ENCODE measurements at regions not wholly inside any gene's neighbourhood (a gene's known extent, or its start where the extent isn't known, plus 50 kb on each side); places are given as distances from the start of the nearest gene placed in this dataset.

DNA sequence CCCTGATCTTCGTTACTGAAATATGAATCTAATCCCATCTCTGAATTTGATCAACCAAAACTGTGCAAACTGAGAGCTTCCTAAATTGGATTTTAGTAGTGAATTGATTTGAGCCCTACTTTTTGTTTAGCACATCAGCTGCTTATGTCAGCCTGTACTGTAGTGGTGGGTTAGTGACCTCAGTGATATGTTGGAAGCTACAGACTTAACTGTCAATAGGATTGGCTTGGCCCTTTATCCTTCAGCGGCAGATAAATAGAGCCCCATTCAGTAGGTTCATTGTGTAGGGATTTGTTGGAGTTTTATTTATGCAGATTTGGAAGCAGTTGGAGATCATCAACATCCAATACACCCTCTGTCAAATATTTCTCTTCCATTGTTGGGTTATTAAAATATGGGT lies 409.7 kb downstream of the SOX2 start:
- ChIA-PET POLR2A (no interaction called here), CTCF (no interaction called here)
- Mint-ChIP-seq H3K27me3 (no peaks in the 10 kb centered on the region), H3K27ac (no peak overlapping the region), H3K9me3 (ENCODE audit: insufficient read depth) (no peaks in the 10 kb centered on the region), H3K4me3 (no peak overlapping the region), H3K4me1 (no peaks in the 10 kb centered on the region)
- no peaks in the 10 kb centered on the region for H4K20me1 ChIP-seq (ENCODE audit: control insufficient read depth, insufficient read depth, low read length, poor library complexity, severe bottlenecking)
- ATAC-seq (ENCODE audit: low read depth) (no peak), DNase-seq (no peak)
- H3K9me3 ChIP-seq (ENCODE audit: control extremely low read depth in 1 of 3, control insufficient read depth in 2 of 3, insufficient read depth in 1 of 3, low read length in 2 of 3): no peaks in the 10 kb centered on the region
- WGBS (ENCODE audit: insufficient coverage): no CpG with 5 or more reads among the region's 2 CpGs
- H3K4me1 ChIP-seq (ENCODE audit: control insufficient read depth in 2 of 2, insufficient read depth in 2 of 2, low read length in 2 of 2): no peaks in the 10 kb centered on the region
- H3K79me2 ChIP-seq (ENCODE audit: control insufficient read depth, insufficient read depth, low read length): no peaks in the 10 kb centered on the region
- no peak overlapping the region for H3K4me2 ChIP-seq (replicated peaks; ENCODE audit: low read depth, low read length, poor library complexity, severe bottlenecking)
- no peak overlapping the region for H2AFZ ChIP-seq (ENCODE audit: insufficient read depth, low read depth, low read length, poor library complexity, severe bottlenecking)
- TF ChIP-seq EZH2 (IDR thresholded peaks at IDR 0.05; ENCODE audit: borderline replicate concordance, insufficient read depth, low read depth, low read length, poor library complexity, severe bottlenecking): no peak
- TF ChIP-seq, protein P1, sequence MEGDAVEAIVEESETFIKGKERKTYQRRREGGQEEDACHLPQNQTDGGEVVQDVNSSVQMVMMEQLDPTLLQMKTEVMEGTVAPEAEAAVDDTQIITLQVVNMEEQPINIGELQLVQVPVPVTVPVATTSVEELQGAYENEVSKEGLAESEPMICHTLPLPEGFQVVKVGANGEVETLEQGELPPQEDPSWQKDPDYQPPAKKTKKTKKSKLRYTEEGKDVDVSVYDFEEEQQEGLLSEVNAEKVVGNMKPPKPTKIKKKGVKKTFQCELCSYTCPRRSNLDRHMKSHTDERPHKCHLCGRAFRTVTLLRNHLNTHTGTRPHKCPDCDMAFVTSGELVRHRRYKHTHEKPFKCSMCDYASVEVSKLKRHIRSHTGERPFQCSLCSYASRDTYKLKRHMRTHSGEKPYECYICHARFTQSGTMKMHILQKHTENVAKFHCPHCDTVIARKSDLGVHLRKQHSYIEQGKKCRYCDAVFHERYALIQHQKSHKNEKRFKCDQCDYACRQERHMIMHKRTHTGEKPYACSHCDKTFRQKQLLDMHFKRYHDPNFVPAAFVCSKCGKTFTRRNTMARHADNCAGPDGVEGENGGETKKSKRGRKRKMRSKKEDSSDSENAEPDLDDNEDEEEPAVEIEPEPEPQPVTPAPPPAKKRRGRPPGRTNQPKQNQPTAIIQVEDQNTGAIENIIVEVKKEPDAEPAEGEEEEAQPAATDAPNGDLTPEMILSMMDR (IDR thresholded peaks at IDR 0.05): no peak
- no peak overlapping the region for H3K27ac ChIP-seq (ENCODE audit: low read length in 2 of 2)
- intact Hi-C loops (cut with micrococcal nuclease): no loop called here
- H3K27me3 ChIP-seq (replicated peaks in 1 of 4; ENCODE audit: control extremely low read depth in 1 of 4, control insufficient read depth in 3 of 4, insufficient read depth in 4 of 4, low read length in 3 of 4): no peaks in the 10 kb centered on the region
- no peak overlapping the region for H3K9ac ChIP-seq (ENCODE audit: low read length)
- no peak overlapping the region for H3K4me3 ChIP-seq (ENCODE audit: control extremely low read depth in 1 of 5, extremely low read depth in 1 of 5, insufficient read depth in 1 of 5, low read depth in 2 of 5, low read length in 4 of 5)
- H3K36me3 ChIP-seq (replicated peaks in 1 of 2; ENCODE audit: control extremely low read depth in 1 of 2, control insufficient read depth in 1 of 2, extremely low read depth in 1 of 2, insufficient read depth in 2 of 2, low read length in 1 of 2): no peaks in the 10 kb centered on the region

DNA sequence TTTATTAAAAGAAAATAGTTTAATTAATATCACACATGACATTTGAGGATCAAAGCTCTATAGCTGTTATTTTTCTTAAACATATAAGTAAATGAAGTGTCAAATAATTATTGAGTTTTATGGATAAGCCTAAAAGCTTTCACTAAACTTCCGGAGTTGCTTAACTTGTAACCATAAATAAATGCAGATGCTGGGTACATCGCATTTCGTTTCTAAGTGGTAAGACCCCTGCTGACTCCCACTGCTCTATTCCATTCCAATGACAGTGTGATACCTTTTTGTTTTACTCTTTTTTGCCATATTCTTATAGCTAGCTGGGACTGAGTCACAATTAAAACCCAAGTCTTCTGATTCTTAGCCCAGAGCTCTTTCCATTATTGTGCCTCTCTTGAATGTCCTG lies 411.1 kb downstream of the SOX2 start:
- intact Hi-C loops (cut with micrococcal nuclease): no loop called here
- Mint-ChIP-seq H3K9me3 (ENCODE audit: insufficient read depth) (peaks cover 3% of the 10 kb centered on the region), H3K4me3 (no peak overlapping the region), H3K27ac (no peak overlapping the region), H3K4me1 (no peaks in the 10 kb centered on the region), H3K27me3 (peaks cover 4% of the 10 kb centered on the region)
- no peak for ATAC-seq (ENCODE audit: low read depth)
- Histone ChIP-seq H3K27me3 (replicated peaks in 1 of 4; ENCODE audit: control extremely low read depth in 1 of 4, control insufficient read depth in 3 of 4, insufficient read depth in 4 of 4, low read length in 3 of 4) (no peaks in the 10 kb centered on the region), H3K4me2 (replicated peaks; ENCODE audit: low read depth, low read length, poor library complexity, severe bottlenecking) (no peak overlapping the region), H3K4me1 (ENCODE audit: control insufficient read depth in 2 of 2, insufficient read depth in 2 of 2, low read length in 2 of 2) (no peaks in the 10 kb centered on the region), H3K79me2 (ENCODE audit: control insufficient read depth, insufficient read depth, low read length) (no peaks in the 10 kb centered on the region), H3K36me3 (replicated peaks in 1 of 2; ENCODE audit: control extremely low read depth in 1 of 2, control insufficient read depth in 1 of 2, extremely low read depth in 1 of 2, insufficient read depth in 2 of 2, low read length in 1 of 2) (no peaks in the 10 kb centered on the region), H2AFZ (ENCODE audit: insufficient read depth, low read depth, low read length, poor library complexity, severe bottlenecking) (no peak overlapping the region), H4K20me1 (ENCODE audit: control insufficient read depth, insufficient read depth, low read length, poor library complexity, severe bottlenecking) (no peaks in the 10 kb centered on the region), H3K9ac (ENCODE audit: low read length) (no peak overlapping the region), H3K27ac (ENCODE audit: low read length in 2 of 2) (no peak overlapping the region), H3K9me3 (ENCODE audit: control extremely low read depth in 1 of 3, control insufficient read depth in 2 of 3, insufficient read depth in 1 of 3, low read length in 2 of 3) (no peaks in the 10 kb centered on the region), H3K4me3 (ENCODE audit: control extremely low read depth in 1 of 5, extremely low read depth in 1 of 5, insufficient read depth in 1 of 5, low read depth in 2 of 5, low read length in 4 of 5) (no peak overlapping the region)
- ChIA-PET CTCF (no interaction called here), POLR2A (no interaction called here)
- DNase-seq: no peak
- 60% methylated on average over 1 of the region's 3 CpGs for WGBS (ENCODE audit: insufficient coverage)
- TF ChIP-seq, protein P1 (IDR thresholded peaks at IDR 0.05): no peak
- no peak for TF ChIP-seq EZH2 (IDR thresholded peaks at IDR 0.05; ENCODE audit: borderline replicate concordance, insufficient read depth, low read depth, low read length, poor library complexity, severe bottlenecking)
